Activated effector memory CD4-positive, alpha-beta T cell treated with anti-CD3 and anti-CD28 coated beads, Interleukin-2, amount 50 U/mL, for 16 hours (primary cell): ENCODE measurements at regions not wholly inside any gene's neighbourhood (a gene's known extent, or its start where the extent isn't known, plus 50 kb on each side); places are given as distances from the start of the nearest gene placed in this dataset.
"Not testable (repeated sequence)": the region's sequence is repeated elsewhere in the genome, so short reads cannot be mapped to it uniquely, and the experiment has no call there.

Experiments used
- DNase-seq: peaks from one replicate; pipeline ENCODE4 v3.0.0-alpha.2; 2020

GRCh38 chr11:71723991-71724390 lies 109.0 kb upstream of the DEFB108B start:
- DNase-seq = not testable (repeated sequence)

DNA sequence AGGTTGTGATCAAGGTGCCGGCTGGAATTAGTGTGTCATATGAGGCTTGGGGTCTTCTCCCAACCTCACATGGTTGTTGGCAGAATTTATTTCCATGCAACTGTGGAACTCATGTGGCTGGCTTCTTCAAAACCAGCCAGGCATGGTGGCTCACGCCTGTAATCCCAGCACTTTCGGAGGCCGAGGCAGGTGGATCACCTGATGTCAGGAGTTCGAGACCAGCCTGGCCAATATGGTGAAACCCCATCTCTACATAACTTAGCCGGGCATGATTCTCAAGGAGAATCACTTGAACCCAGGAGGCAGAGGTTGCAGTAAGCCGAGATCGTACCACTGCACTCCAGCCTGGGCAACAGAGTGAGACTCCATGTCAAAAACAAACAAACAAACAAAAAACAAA lies 102.3 kb upstream of the DEFB108B start:
- not testable (repeated sequence) for DNase-seq

- peak; percentile 77 for DNase-seq
Measured at GRCh38 chr11:71734368-71734767, 98.6 kb upstream of the DEFB108B start.

GRCh38 chr11:71738317-71738716 lies 94.7 kb upstream of the DEFB108B start:
- not testable (repeated sequence) for DNase-seq

- not testable (repeated sequence) for DNase-seq
Measured at GRCh38 chr11:71743385-71743784, 89.6 kb upstream of the DEFB108B start.

- DNase-seq = not testable (repeated sequence)
Measured at GRCh38 chr11:71745656-71746055, 87.3 kb upstream of the DEFB108B start.

- DNase-seq = not testable (repeated sequence)
Measured at GRCh38 chr11:71746263-71746662, 86.7 kb upstream of the DEFB108B start.

GRCh38 chr11:71748965-71749620 lies 83.9 kb upstream of the DEFB108B start:
- not testable (repeated sequence) for DNase-seq

GRCh38 chr11:71750908-71751307 lies 82.1 kb upstream of the DEFB108B start:
- not testable (repeated sequence) for DNase-seq

- not testable (repeated sequence) for DNase-seq
Measured at GRCh38 chr11:71764695-71765491, 68.1 kb upstream of the DEFB108B start.

DNA sequence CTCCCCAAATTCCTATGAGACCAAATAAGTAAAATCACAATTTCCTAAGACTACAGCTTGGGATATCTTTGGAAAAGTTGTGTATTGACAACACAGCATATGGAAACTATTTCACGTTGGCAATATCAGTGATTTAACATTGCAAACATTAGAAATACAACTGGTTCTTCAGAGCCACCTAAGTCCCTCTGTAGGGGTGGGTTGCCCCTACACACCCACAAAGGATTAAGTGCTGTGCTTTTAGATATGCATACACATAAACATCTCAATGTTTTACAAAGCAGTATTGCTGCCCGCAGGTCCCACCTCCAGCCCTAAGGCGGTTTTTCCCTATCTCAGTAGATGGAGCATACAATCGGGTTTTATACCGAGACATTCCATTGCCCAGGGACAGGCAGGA lies 66.0 kb upstream of the DEFB108B start:
- not testable (repeated sequence) for DNase-seq

GRCh38 chr11:71772193-71772592 lies 60.8 kb upstream of the DEFB108B start:
- not testable (repeated sequence) for DNase-seq

GRCh38 chr11:71774603-71775222 lies 58.3 kb upstream of the DEFB108B start:
- DNase-seq = no peak

- not testable (repeated sequence) for DNase-seq
Measured at GRCh38 chr11:71780116-71780515, 52.9 kb upstream of the DEFB108B start.

GRCh38 chr11:71780771-71781170 lies 52.2 kb upstream of the DEFB108B start:
- not testable (repeated sequence) for DNase-seq

GRCh38 chr11:71781491-71781890 lies 51.5 kb upstream of the DEFB108B start:
- not testable (repeated sequence) for DNase-seq

- not testable (repeated sequence) for DNase-seq
Measured at GRCh38 chr11:71782229-71782861, 50.7 kb upstream of the DEFB108B start.

- not testable (repeated sequence) for DNase-seq
Measured at GRCh38 chr11:71783191-71783590, 49.8 kb upstream of the DEFB108B start.
